Keratinocyte (primary cell): ENCODE measurements at regions not wholly inside any gene's neighbourhood (a gene's known extent, or its start where the extent isn't known, plus 50 kb on each side); places are given as distances from the start of the nearest gene placed in this dataset.

ENCODE experiments used
- DNase-seq: peaks from one replicate; pipeline ENCODE4 v3.0.0-alpha.2; 2011; ENCODE audit warnings: low read depth, missing footprints, low spot score
- FAIRE-seq: peaks from 2 replicates; lab custom pipeline; 2011; peaks lifted over from hg19 to GRCh38; lab: Jason Lieb, UNC
- H2AFZ ChIP-seq: 2 replicates; pipeline ENCODE4 v1.6.0; 2012; ENCODE audit warnings: low read length, control low read depth, inconsistent platforms; ENCODE audit not compliant: control insufficient read depth
- H3K27ac ChIP-seq: 2 replicates; pipeline ENCODE4 v1.5.1; 2011; ENCODE audit warnings: low read length; ENCODE audit not compliant: control insufficient read depth, insufficient read depth
- H3K27me3 ChIP-seq: 3 replicates; pipeline ENCODE4 v1.6.0; 2011; ENCODE audit warnings: low read length; ENCODE audit not compliant: control insufficient read depth, insufficient read depth; ENCODE audit errors: extremely low read depth
- H3K36me3 ChIP-seq, 2 experiments: 2 replicates in 1 of 2; 3 replicates in 1 of 2; pipeline ENCODE4 v1.5.1; 2011; ENCODE audit warnings: low read length in 2 of 2, mild to moderate bottlenecking in 1 of 2; ENCODE audit not compliant: control insufficient read depth in 2 of 2, insufficient read depth in 2 of 2; ENCODE audit errors: extremely low read depth in 1 of 2
- H3K4me1 ChIP-seq: 3 replicates; pipeline ENCODE4 v1.5.1; 2011; ENCODE audit warnings: low read length; ENCODE audit not compliant: control insufficient read depth, insufficient read depth; ENCODE audit errors: extremely low read depth
- H3K4me2 ChIP-seq: 3 replicates; pipeline ENCODE4 v1.6.0; 2011; ENCODE audit warnings: low read depth, low read length; ENCODE audit not compliant: control insufficient read depth, insufficient read depth; ENCODE audit errors: extremely low read depth
- H3K4me3 ChIP-seq, 3 experiments: fragments of 200-600 bp in 1 of 3; sonication (generic) in 1 of 3; 2 replicates in 2 of 3; 3 replicates in 1 of 3; pipeline ENCODE4 v1.5.1; 2011 to 2016; ENCODE audit warnings: low read length in 3 of 3, mild to moderate bottlenecking in 3 of 3, control low read depth in 2 of 3, inconsistent platforms in 1 of 3, low read depth in 1 of 3, mixed read lengths in 1 of 3, mixed run types in 1 of 3, moderate library complexity in 1 of 3; ENCODE audit not compliant: control insufficient read depth in 2 of 3, insufficient read depth in 2 of 3; ENCODE audit errors: extremely low read depth in 1 of 3
- H3K79me2 ChIP-seq: 2 replicates; pipeline ENCODE4 v1.6.0; 2012; ENCODE audit warnings: low read length; ENCODE audit not compliant: control insufficient read depth, insufficient read depth
- H3K9ac ChIP-seq: 3 replicates; pipeline ENCODE4 v1.6.0; 2011; ENCODE audit warnings: low read length; ENCODE audit not compliant: control insufficient read depth, insufficient read depth; ENCODE audit errors: extremely low read depth
- H3K9me1 ChIP-seq: 3 replicates; pipeline ENCODE4 v1.6.0; 2011; ENCODE audit warnings: low read length; ENCODE audit not compliant: control insufficient read depth, insufficient read depth; ENCODE audit errors: extremely low read depth
- H3K9me3 ChIP-seq: 2 replicates; pipeline ENCODE4 v1.5.1; 2012; ENCODE audit warnings: low read depth, low read length; ENCODE audit not compliant: control insufficient read depth
- H4K20me1 ChIP-seq: 3 replicates; pipeline ENCODE4 v1.6.0; 2011; ENCODE audit warnings: low read length; ENCODE audit not compliant: control insufficient read depth, insufficient read depth; ENCODE audit errors: extremely low read depth
- CTCF ChIP-seq, 3 experiments: IDR thresholded peaks in 1 of 3; conservative IDR thresholded peaks in 1 of 3; optimal IDR thresholded peaks in 1 of 3; 2 replicates in 2 of 3; 3 replicates in 1 of 3; pipeline versions ENCODE3 to v1.5.1; 2011; ENCODE audit warnings: low read length in 3 of 3, mild to moderate bottlenecking in 3 of 3, moderate library complexity in 2 of 3, control low read depth in 1 of 3, inconsistent platforms in 1 of 3; ENCODE audit not compliant: insufficient read depth in 2 of 3; ENCODE audit errors: extremely low read depth in 1 of 3
- EZH2 ChIP-seq: IDR thresholded peaks from one replicate; pipeline ENCODE4 v1.6.1; 2012; ENCODE audit warnings: inconsistent platforms, mild to moderate bottlenecking, low read length, moderate library complexity
- dilution Hi-C: fragments of 300-500 bp; cut with MboI; formaldehyde crosslinking; loops from one replicate; pipeline ENCODE4 v1.7.0; 2020; ENCODE audit warnings: low sequenced_read_pairs; ENCODE audit not compliant: extremely low pct_ligation_motif_present

DNA sequence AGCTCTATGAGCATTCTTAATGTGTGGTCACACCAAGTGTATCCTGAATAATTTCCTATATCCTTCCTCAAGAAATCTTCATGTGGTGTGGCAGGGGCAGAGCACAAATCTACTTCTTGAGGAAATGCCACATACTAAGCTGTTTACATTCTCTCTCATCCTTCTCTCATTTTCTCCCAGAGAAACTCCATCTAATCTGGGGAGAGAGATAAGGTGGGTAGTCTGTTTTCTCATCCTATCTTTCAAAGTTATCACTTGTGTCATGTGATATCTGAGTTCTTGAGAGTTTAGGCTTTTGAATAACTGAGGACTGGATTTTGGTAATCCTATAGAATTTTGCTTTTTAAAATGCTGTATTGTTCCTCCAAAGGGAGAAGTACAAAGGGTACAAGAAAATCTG is 141.9 kb upstream of the LRRC7 start:
- Histone ChIP-seq H3K27ac (no peak overlapping the region), H3K4me1 (no peaks in the 10 kb centered on the region), H3K27me3 (no peaks in the 10 kb centered on the region), H3K79me2 (no peaks in the 10 kb centered on the region), H3K9me1 (no peaks in the 10 kb centered on the region), H4K20me1 (no peaks in the 10 kb centered on the region), H3K9ac (no peak overlapping the region), H3K4me2 (no peak overlapping the region), H3K9me3 (no peaks in the 10 kb centered on the region), H3K4me3 (no peak overlapping the region), H2AFZ (no peak overlapping the region), H3K36me3 (no peaks in the 10 kb centered on the region)
- dilution Hi-C loops = no loop called here
- no peak for TF ChIP-seq EZH2
- no peak for TF ChIP-seq CTCF (optimal IDR thresholded peaks at IDR 0.05 in 1 of 3, IDR thresholded peaks at IDR 0.05 in 1 of 3, conservative IDR thresholded peaks at IDR 0.05 in 1 of 3; ENCODE audit: extremely low read depth in 1 of 3, insufficient read depth in 2 of 3, low read length in 3 of 3)
- no peak for DNase-seq
- FAIRE-seq = no peak

- no peaks in the 10 kb centered on the region for H3K79me2 ChIP-seq
- H3K4me3 ChIP-seq = no peak overlapping the region
- H3K9me3 ChIP-seq = no peaks in the 10 kb centered on the region
- no peak overlapping the region for H3K27ac ChIP-seq
- dilution Hi-C loops = no loop called here
- H3K27me3 ChIP-seq = no peaks in the 10 kb centered on the region
- no peak overlapping the region for H3K4me2 ChIP-seq
- no peaks in the 10 kb centered on the region for H3K9me1 ChIP-seq
- no peak for DNase-seq
- no peaks in the 10 kb centered on the region for H4K20me1 ChIP-seq
- no peaks in the 10 kb centered on the region for H3K4me1 ChIP-seq
- TF ChIP-seq CTCF (optimal IDR thresholded peaks at IDR 0.05 in 1 of 3, IDR thresholded peaks at IDR 0.05 in 1 of 3, conservative IDR thresholded peaks at IDR 0.05 in 1 of 3; ENCODE audit: extremely low read depth in 1 of 3, insufficient read depth in 2 of 3, low read length in 3 of 3) = no peak
- no peak for TF ChIP-seq EZH2
- FAIRE-seq = no peak
- no peak overlapping the region for H3K9ac ChIP-seq
- no peaks in the 10 kb centered on the region for H3K36me3 ChIP-seq
- H2AFZ ChIP-seq = no peak overlapping the region
Measured at GRCh38 chr1:69426401-69426800, 141.3 kb upstream of the LRRC7 start.
